Stomach (tissue), 4 donors: ENCODE measurements at regions not wholly inside any gene's neighbourhood (a gene's known extent, or its start where the extent isn't known, plus 50 kb on each side); places are given as distances from the start of the nearest gene placed in this dataset.

Experiments used
- EP300 ChIP-seq: sonication (generic); formaldehyde crosslinking; IDR thresholded peaks from one replicate; pipeline ENCODE4 v1.6.1; 2017; ENCODE audit warnings: antibody characterized with exemption
- TF ChIP-seq, protein P1 (sequence below), 7 experiments: fragments of 450-650 bp in 4 of 7; fragments of 200-600 bp in 3 of 7; sonication (generic) in 3 of 7; IDR thresholded peaks; one replicate each; pipeline ENCODE4 v1.5.1; 2016 to 2019; ENCODE audit warnings: antibody characterized with exemption in 7 of 7, control low read depth in 2 of 7, mild to moderate bottlenecking in 1 of 7

DNA sequence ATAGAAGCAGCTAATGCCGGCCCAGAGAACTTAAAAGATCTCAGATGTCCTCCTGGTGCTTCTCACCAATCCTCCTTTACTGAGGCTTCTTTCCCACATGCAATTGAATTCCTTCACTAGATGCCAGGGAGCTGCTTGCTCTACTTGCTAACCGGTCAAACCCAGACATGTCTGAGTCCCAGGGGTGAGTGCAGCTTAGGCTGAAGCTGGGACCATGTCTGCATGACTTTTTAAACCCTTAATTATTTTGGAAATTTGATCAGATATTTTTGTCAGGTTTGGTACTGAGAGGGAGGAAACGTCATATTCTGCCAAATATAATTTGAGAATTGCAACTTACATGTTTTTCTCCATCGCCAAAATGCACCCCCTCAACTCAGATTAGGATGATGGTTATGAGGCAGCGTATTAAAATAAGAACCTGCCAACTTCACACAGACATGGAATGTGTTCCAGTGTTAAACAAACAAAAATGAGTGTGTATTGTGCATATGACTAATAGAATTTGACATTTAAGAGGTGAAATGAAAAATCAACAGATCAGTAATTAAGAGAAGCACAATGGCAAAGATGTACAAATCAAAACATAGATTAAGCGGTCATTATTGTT, 529.5 kb downstream of the ETS1 start:
- no peak for TF ChIP-seq EP300
- TF ChIP-seq, protein P1, sequence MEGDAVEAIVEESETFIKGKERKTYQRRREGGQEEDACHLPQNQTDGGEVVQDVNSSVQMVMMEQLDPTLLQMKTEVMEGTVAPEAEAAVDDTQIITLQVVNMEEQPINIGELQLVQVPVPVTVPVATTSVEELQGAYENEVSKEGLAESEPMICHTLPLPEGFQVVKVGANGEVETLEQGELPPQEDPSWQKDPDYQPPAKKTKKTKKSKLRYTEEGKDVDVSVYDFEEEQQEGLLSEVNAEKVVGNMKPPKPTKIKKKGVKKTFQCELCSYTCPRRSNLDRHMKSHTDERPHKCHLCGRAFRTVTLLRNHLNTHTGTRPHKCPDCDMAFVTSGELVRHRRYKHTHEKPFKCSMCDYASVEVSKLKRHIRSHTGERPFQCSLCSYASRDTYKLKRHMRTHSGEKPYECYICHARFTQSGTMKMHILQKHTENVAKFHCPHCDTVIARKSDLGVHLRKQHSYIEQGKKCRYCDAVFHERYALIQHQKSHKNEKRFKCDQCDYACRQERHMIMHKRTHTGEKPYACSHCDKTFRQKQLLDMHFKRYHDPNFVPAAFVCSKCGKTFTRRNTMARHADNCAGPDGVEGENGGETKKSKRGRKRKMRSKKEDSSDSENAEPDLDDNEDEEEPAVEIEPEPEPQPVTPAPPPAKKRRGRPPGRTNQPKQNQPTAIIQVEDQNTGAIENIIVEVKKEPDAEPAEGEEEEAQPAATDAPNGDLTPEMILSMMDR (IDR thresholded peaks at IDR 0.05), result no peak
